ENCODE measurements at regions not wholly inside any gene's neighbourhood (a gene's known extent, or its start where the extent isn't known, plus 50 kb on each side); places are given as distances from the start of the nearest gene placed in this dataset.

DNA sequence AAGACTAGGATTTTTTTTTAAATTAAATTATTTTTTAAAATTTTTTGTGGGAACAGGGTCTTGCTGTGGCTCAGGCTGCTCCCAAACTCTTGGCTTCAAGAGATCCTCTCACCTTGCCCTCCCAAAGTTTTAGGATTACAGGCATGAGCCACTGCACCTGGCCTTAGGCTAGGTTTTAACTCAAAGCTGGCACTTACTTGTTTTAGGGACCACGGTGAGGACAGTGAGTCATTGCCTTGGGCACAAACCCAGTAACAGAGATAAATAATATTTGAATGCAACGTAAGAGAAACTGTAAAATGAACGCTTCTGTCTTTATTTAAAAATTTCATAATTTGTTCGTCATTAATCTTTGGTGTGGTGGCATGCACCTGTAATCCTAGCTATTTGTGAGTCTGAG lies 96.6 kb downstream of the GATA3 start:
- no peak for ATAC-seq
- TF ChIP-seq CREB5 (CRISPR knock-in tag; IDR thresholded peaks at IDR 0.05; ENCODE audit: low read depth) (no peak), TCF4 (CRISPR knock-in tag; IDR thresholded peaks at IDR 0.05; ENCODE audit: borderline replicate concordance) (no peak), ESRRG (CRISPR knock-in tag; IDR thresholded peaks at IDR 0.05) (no peak), RARB (CRISPR knock-in tag; IDR thresholded peaks at IDR 0.05) (no peak), ZFP30 (CRISPR knock-in tag; IDR thresholded peaks at IDR 0.05) (no peak), CSDC2 (CRISPR knock-in tag; IDR thresholded peaks at IDR 0.05) (no peak), TOX (CRISPR knock-in tag; IDR thresholded peaks at IDR 0.05; ENCODE audit: borderline replicate concordance) (no peak)

- TF ChIP-seq TOX (CRISPR knock-in tag; IDR thresholded peaks at IDR 0.05; ENCODE audit: borderline replicate concordance): no peak
- no peak for TF ChIP-seq TSHZ2 (CRISPR knock-in tag; IDR thresholded peaks at IDR 0.05)
- no peak for TF ChIP-seq ISL1 (CRISPR knock-in tag; IDR thresholded peaks at IDR 0.05)
- no peak for TF ChIP-seq ZNF8 (CRISPR knock-in tag; IDR thresholded peaks at IDR 0.05)
- TF ChIP-seq, protein P1, sequence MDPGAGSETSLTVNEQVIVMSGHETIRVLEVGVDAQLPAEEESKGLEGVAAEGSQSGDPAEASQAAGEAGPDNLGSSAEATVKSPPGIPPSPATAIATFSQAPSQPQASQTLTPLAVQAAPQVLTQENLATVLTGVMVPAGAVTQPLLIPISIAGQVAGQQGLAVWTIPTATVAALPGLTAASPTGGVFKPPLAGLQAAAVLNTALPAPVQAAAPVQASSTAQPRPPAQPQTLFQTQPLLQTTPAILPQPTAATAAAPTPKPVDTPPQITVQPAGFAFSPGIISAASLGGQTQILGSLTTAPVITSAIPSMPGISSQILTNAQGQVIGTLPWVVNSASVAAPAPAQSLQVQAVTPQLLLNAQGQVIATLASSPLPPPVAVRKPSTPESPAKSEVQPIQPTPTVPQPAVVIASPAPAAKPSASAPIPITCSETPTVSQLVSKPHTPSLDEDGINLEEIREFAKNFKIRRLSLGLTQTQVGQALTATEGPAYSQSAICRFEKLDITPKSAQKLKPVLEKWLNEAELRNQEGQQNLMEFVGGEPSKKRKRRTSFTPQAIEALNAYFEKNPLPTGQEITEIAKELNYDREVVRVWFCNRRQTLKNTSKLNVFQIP (CRISPR knock-in tag; IDR thresholded peaks at IDR 0.05; ENCODE audit: borderline replicate concordance, low read depth): no peak
- no peak for TF ChIP-seq CREB5 (CRISPR knock-in tag; IDR thresholded peaks at IDR 0.05; ENCODE audit: low read depth)
- TF ChIP-seq, protein P2, sequence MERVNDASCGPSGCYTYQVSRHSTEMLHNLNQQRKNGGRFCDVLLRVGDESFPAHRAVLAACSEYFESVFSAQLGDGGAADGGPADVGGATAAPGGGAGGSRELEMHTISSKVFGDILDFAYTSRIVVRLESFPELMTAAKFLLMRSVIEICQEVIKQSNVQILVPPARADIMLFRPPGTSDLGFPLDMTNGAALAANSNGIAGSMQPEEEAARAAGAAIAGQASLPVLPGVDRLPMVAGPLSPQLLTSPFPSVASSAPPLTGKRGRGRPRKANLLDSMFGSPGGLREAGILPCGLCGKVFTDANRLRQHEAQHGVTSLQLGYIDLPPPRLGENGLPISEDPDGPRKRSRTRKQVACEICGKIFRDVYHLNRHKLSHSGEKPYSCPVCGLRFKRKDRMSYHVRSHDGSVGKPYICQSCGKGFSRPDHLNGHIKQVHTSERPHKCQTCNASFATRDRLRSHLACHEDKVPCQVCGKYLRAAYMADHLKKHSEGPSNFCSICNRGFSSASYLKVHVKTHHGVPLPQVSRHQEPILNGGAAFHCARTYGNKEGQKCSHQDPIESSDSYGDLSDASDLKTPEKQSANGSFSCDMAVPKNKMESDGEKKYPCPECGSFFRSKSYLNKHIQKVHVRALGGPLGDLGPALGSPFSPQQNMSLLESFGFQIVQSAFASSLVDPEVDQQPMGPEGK (CRISPR knock-in tag; IDR thresholded peaks at IDR 0.05; ENCODE audit: borderline replicate concordance): no peak
- TF ChIP-seq OSR1 (CRISPR knock-in tag; IDR thresholded peaks at IDR 0.05): no peak
- TF ChIP-seq ARNTL (CRISPR knock-in tag; IDR thresholded peaks at IDR 0.05; ENCODE audit: borderline replicate concordance, low read depth): no peak
- no peak for TF ChIP-seq RARB (CRISPR knock-in tag; IDR thresholded peaks at IDR 0.05)
- TF ChIP-seq ZNF70 (CRISPR knock-in tag; IDR thresholded peaks at IDR 0.05): no peak
- TF ChIP-seq ESRRG (CRISPR knock-in tag; IDR thresholded peaks at IDR 0.05): no peak
- no peak for TF ChIP-seq CSDC2 (CRISPR knock-in tag; IDR thresholded peaks at IDR 0.05)
- ATAC-seq: no peak
Observed at GRCh38 chr10:8156918-8157317, 102.4 kb downstream of the GATA3 start.

DNA sequence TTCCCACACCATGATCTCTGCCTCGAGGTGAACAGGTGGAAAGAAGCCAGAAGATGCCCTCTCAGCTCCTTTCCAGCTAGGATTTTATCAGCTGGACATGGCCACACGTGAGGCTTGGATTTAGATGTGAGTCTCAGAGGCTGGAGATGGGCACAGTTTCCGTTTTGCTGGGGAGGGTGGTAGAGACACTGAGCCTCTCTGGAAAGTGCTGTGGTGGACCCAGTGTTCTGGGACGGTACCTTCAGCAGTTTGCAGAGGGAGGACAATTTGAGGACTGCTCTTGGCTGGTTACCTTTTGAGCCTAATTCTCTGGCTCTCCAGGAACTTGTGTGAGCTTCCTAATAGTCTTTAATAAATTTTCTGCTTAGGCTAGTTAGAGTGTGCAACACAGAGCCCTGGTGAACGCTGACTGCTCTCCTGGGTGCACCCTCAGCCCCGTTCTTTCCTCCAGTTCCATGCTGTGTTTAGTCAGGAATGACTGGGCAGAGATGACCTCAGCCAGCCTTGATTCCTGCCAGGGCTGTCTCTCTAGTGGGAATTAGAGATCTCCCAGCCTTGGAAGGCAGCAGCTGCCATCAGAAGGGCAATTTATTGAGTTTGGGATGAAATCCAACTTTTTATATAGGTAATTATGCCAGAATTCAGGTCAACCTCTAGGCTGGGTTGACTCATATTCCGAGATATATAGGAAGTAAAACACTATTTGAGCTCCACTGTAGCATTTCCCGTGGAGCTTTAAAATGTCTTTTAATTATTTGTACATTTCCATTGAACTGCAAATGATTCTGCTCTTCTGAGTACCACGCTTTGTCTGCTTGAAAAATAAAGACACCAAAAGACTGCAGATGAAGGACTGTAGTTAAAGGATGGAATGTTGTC lies 103.9 kb downstream of the GATA3 start:
- TF ChIP-seq ZNF565 (CRISPR knock-in tag; conservative IDR thresholded peaks at IDR 0.05; ENCODE audit: low read depth): no peak
- no peak for TF ChIP-seq RARB (CRISPR knock-in tag; IDR thresholded peaks at IDR 0.05)
- no peak for TF ChIP-seq CREB5 (CRISPR knock-in tag; IDR thresholded peaks at IDR 0.05; ENCODE audit: low read depth)
- no peak for TF ChIP-seq ARNTL (CRISPR knock-in tag; IDR thresholded peaks at IDR 0.05; ENCODE audit: borderline replicate concordance, low read depth)
- TF ChIP-seq BACH2 (CRISPR knock-in tag; IDR thresholded peaks at IDR 0.05; ENCODE audit: borderline replicate concordance): no peak
- no peak for TF ChIP-seq ZFP30 (CRISPR knock-in tag; IDR thresholded peaks at IDR 0.05)
- no peak for TF ChIP-seq ZC3H10 (CRISPR knock-in tag; IDR thresholded peaks at IDR 0.05)
- TF ChIP-seq ZFP3 (CRISPR knock-in tag; IDR thresholded peaks at IDR 0.05): no peak
- no peak for TF ChIP-seq ZNF8 (CRISPR knock-in tag; IDR thresholded peaks at IDR 0.05)
- TF ChIP-seq, protein P1 (CRISPR knock-in tag; IDR thresholded peaks at IDR 0.05; ENCODE audit: borderline replicate concordance, low read depth): no peak
- no peak for TF ChIP-seq CSRNP3 (CRISPR knock-in tag; IDR thresholded peaks at IDR 0.05)
- no peak for TF ChIP-seq PPARA (CRISPR knock-in tag; IDR thresholded peaks at IDR 0.05; ENCODE audit: borderline replicate concordance)
- TF ChIP-seq GLIS3 (CRISPR knock-in tag; IDR thresholded peaks at IDR 0.05): no peak
- TF ChIP-seq TOX (CRISPR knock-in tag; IDR thresholded peaks at IDR 0.05; ENCODE audit: borderline replicate concordance): no peak
- TF ChIP-seq ZNF70 (CRISPR knock-in tag; IDR thresholded peaks at IDR 0.05): no peak
- no peak for TF ChIP-seq ISL1 (CRISPR knock-in tag; IDR thresholded peaks at IDR 0.05)

More for the DNA sequence above, 103.9 kb downstream of the GATA3 start:
- peak; percentile 92 for ATAC-seq
